HG03159 (cell line): ENCODE measurements at regions not wholly inside any gene's neighbourhood (a gene's known extent, or its start where the extent isn't known, plus 50 kb on each side); places are given as distances from the start of the nearest gene placed in this dataset.
"Not testable (repeated sequence)": the region's sequence is repeated elsewhere in the genome, so short reads cannot be mapped to it uniquely, and the experiment has no call there.

Experiments used
- ATAC-seq: cut with Tn5 transposase; IDR thresholded peaks from one replicate; pipeline ENCODE4 v1.9.1; 2021; ENCODE audit warnings: mild to moderate bottlenecking, moderate library complexity; ENCODE audit not compliant: unreplicated experiment

GRCh38 chr2:154580767-154581166 lies 117.7 kb upstream of the KCNJ3 start:
- no peak for ATAC-seq

DNA sequence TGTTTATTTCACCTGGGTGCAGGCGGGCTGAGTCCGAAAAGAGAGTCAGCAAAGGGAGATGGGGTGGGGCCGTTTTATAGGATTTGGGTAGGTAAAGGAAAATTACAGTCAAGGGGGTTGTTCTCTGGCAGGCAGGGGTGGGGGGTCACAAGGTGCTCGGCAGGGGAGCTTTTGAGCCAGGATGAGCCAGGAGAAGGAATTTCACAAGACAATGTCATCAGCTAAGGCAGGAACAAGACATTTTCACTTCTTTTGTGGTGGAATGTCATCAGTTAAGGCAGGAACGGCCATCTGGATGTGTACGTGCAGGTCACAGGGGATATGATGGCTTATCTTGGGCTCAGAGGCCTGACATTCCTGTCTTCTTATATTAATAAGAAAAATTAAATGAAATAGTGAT lies 115.8 kb upstream of the KCNJ3 start:
- ATAC-seq: not testable (repeated sequence)

GRCh38 chr2:154583274-154583673 lies 115.2 kb upstream of the KCNJ3 start:
- not testable (repeated sequence) for ATAC-seq

- ATAC-seq: no peak
Observed at GRCh38 chr2:154587739-154588138, 110.8 kb upstream of the KCNJ3 start.

DNA sequence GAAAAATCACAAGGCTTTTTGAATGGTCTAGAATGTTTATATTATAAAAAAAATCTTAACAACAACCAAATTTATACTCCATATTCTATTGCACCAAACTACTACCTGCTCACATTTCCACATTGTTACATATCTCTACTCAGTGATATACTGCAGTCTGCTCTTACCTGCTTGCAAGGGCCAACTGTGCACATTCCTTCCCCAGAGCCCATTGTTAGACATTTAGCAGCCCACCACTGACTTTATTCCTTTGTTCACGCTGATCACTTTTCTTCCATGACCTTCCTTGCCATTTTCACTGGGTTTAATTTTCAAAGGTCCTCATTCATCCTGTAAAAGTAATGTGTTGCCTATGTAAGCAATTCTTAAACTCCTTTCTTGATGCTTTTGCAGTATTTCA lies 109.7 kb upstream of the KCNJ3 start:
- ATAC-seq: no peak

DNA sequence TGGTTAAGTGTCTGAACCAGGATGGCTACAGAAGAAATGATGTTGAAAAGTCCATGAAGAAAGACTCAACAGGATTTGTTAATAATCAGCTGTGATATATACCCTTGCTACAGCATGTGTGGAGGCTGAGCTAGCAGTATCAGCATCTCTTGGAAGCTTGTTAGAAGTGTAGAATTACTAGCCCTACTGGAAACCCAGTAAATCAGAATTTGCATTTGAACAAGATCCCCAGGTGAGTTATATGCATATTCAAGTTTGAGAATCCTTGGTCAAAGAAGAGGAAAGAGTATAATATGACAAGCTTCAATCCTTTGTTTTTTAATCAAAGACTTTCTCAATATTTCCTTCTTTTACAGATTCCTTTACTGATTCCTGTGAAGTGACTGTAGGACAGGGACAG lies 109.0 kb upstream of the KCNJ3 start:
- ATAC-seq: no peak

DNA sequence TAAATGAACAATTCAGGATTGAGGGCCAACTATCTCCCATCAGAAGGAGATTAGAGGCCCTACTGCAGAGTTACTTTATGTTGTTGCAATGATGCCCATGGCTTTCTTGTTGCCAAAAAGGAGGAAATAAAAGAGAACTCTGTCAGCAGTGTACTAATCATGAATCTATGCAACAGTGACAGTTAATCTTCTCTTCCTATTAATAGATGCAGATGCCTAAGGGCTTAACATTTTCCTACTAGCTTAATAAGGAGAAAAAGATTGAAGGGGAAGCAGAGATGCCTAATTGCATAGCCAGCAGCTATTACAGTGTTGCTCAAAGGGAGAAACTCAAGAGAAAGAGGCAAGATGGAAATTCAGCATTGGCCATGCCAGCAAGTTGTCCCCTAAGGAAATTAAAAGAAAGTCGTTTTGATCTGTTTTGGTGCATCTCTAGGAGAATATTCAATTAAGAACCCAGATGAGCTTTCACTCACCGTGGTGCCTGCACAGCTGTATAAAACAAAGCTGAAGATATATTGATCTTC lies 107.1 kb upstream of the KCNJ3 start:
- no peak for ATAC-seq

GRCh38 chr2:154599189-154599588 lies 99.3 kb upstream of the KCNJ3 start:
- ATAC-seq: no peak

GRCh38 chr2:154600927-154601494 lies 97.5 kb upstream of the KCNJ3 start:
- ATAC-seq: no peak

DNA sequence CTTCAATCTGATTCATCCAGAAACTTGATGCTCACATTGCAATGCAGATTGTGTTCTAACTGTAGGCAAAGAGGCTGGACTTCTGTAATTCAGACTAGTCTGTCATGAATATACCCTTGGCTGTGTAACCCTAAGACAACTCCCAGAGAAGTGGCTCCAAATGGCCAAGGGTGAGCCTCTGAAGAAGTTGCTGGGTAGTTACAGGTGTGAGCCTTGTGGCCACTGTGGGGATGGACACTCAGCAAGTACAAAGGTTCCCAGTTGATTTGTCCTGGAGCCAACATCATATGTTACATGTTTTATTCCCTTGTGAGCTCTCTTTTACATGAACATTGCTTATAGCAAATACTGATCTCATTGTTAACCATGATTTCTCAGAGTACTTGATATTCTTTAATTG lies 94.8 kb upstream of the KCNJ3 start:
- ATAC-seq: no peak

- no peak for ATAC-seq
Observed at GRCh38 chr2:154608438-154608837, 90.1 kb upstream of the KCNJ3 start.

DNA sequence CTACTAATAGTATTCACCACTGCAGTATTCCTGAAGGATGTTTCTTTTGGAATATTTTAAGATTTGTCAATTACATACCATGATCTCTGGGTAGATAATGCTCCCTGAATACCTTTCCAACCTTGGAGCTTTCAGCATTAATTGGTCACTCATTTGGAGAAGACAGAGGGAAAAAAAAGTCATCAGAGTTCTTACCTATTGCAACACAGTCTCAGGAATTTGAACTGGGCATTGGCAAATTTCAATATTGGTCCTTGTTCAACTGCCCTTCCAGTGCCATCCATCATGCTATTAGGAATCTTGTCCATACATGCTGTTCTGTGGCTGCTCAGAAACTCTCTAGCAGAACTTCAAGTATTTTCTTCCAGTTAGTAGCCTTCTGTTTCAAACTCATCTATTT lies 83.6 kb upstream of the KCNJ3 start:
- ATAC-seq: no peak

GRCh38 chr2:154616659-154617058 lies 81.8 kb upstream of the KCNJ3 start:
- no peak for ATAC-seq

- ATAC-seq: no peak
Observed at GRCh38 chr2:154620471-154620870, 78.0 kb upstream of the KCNJ3 start.

DNA sequence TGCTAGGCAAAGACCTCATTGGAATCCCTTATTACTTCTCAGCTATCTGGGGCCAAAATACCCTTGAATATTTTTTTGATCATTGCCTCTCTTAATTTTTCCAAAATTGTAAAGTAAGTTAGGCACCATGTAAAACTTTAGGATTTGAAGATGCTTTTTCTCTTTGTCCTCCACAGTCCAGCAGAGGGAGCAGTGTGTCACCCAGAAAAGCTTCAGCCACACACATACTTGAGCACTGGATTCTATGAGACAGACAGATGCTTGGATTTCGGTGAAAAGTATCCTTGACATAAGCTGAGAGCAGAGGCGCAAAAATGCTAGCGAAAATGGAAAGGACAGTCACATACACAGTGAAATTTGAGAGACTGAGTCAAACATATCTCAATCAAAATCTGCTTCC lies 74.7 kb upstream of the KCNJ3 start:
- peak; percentile 70 for ATAC-seq

- ATAC-seq: no peak
Observed at GRCh38 chr2:154637456-154637855, 61.0 kb upstream of the KCNJ3 start.

- ATAC-seq: no peak
Observed at GRCh38 chr2:154638783-154639182, 59.7 kb upstream of the KCNJ3 start.

GRCh38 chr2:154640000-154640399 lies 58.5 kb upstream of the KCNJ3 start:
- no peak for ATAC-seq
